GM10266 (cell line): ENCODE measurements at regions not wholly inside any gene's neighbourhood (a gene's known extent, or its start where the extent isn't known, plus 50 kb on each side); places are given as distances from the start of the nearest gene placed in this dataset.

Experiments
- DNase-seq: peaks from one replicate; pipeline ENCODE4 v3.0.0; 2012; ENCODE audit errors: extremely low spot score
- CTCF ChIP-seq: IDR thresholded peaks from 2 replicates; pipeline ENCODE4 v1.5.1; 2012; ENCODE audit warnings: mild to moderate bottlenecking, low read depth; ENCODE audit not compliant: control insufficient read depth, insufficient read depth; ENCODE audit errors: missing control alignments

GRCh38 chr6:67393356-67393755 is 1241.7 kb upstream of the ADGRB3 start:
- TF ChIP-seq CTCF, result no peak
- DNase-seq, result no peak

- no peak for TF ChIP-seq CTCF
- DNase-seq, result no peak
Measured at GRCh38 chr6:67391955-67392354, 1243.1 kb upstream of the ADGRB3 start.

GRCh38 chr6:67369679-67370078 is 1265.4 kb upstream of the ADGRB3 start:
- no peak for TF ChIP-seq CTCF

GRCh38 chr6:67362976-67363375 is 1272.1 kb upstream of the ADGRB3 start:
- no peak for TF ChIP-seq CTCF
- DNase-seq, result no peak

More at GRCh38 chr6:67369679-67370078, 1265.4 kb upstream of the ADGRB3 start:
- DNase-seq, result no peak

GRCh38 chr6:67361264-67361663 is 1273.8 kb upstream of the ADGRB3 start:
- no peak for DNase-seq
- TF ChIP-seq CTCF, result no peak

GRCh38 chr6:67358241-67358640 is 1276.8 kb upstream of the ADGRB3 start:
- no peak for DNase-seq
- TF ChIP-seq CTCF, result no peak

- TF ChIP-seq CTCF, result no peak
- DNase-seq, result no peak
Measured at GRCh38 chr6:67353861-67354260, 1281.2 kb upstream of the ADGRB3 start.
